ENCODE measurements at regions not wholly inside any gene's neighbourhood (a gene's known extent, or its start where the extent isn't known, plus 50 kb on each side); places are given as distances from the start of the nearest gene placed in this dataset.

- no peak for DNase-seq (ENCODE audit: low spot score)
Observed at GRCh38 chr18:39721712-39722111, 2156.1 kb upstream of the CELF4 start.

- DNase-seq (ENCODE audit: low spot score): no peak
Observed at GRCh38 chr18:39713961-39714360, 2148.4 kb upstream of the CELF4 start.

- DNase-seq (ENCODE audit: low spot score): no peak
Observed at GRCh38 chr18:39711701-39712100, 2146.1 kb upstream of the CELF4 start.

GRCh38 chr18:39705362-39705761, 2139.8 kb upstream of the CELF4 start:
- no peak for DNase-seq (ENCODE audit: low spot score)

GRCh38 chr18:39702888-39703287, 2137.3 kb upstream of the CELF4 start:
- DNase-seq (ENCODE audit: low spot score): no peak

GRCh38 chr18:39701839-39702238, 2136.2 kb upstream of the CELF4 start:
- DNase-seq (ENCODE audit: low spot score): no peak

- DNase-seq (ENCODE audit: low spot score): no peak
Observed at GRCh38 chr18:39701055-39701783, 2135.6 kb upstream of the CELF4 start.

GRCh38 chr18:39699340-39699964, 2133.9 kb upstream of the CELF4 start:
- no peak for DNase-seq (ENCODE audit: low spot score)

GRCh38 chr18:39698436-39698835, 2132.8 kb upstream of the CELF4 start:
- DNase-seq (ENCODE audit: low spot score): no peak

- no peak for DNase-seq (ENCODE audit: low spot score)
Observed at GRCh38 chr18:39693359-39693758, 2127.8 kb upstream of the CELF4 start.

- no peak for DNase-seq (ENCODE audit: low spot score)
Observed at GRCh38 chr18:39692367-39693015, 2126.9 kb upstream of the CELF4 start.

GRCh38 chr18:39685303-39685902, 2119.8 kb upstream of the CELF4 start:
- no peak for DNase-seq (ENCODE audit: low spot score)

GRCh38 chr18:39681061-39681460, 2115.5 kb upstream of the CELF4 start:
- no peak for DNase-seq (ENCODE audit: low spot score)

GRCh38 chr18:39675906-39676305, 2110.3 kb upstream of the CELF4 start:
- DNase-seq (ENCODE audit: low spot score): no peak

- no peak for DNase-seq (ENCODE audit: low spot score)
Observed at GRCh38 chr18:39675368-39675767, 2109.8 kb upstream of the CELF4 start.

GRCh38 chr18:39672171-39672570, 2106.6 kb upstream of the CELF4 start:
- no peak for DNase-seq (ENCODE audit: low spot score)

- DNase-seq (ENCODE audit: low spot score): no peak
Observed at GRCh38 chr18:39667905-39668304, 2102.3 kb upstream of the CELF4 start.

GRCh38 chr18:39666541-39666940, 2100.9 kb upstream of the CELF4 start:
- DNase-seq (ENCODE audit: low spot score): no peak

GRCh38 chr18:39661856-39662366, 2096.3 kb upstream of the CELF4 start:
- no peak for DNase-seq (ENCODE audit: low spot score)

GRCh38 chr18:39660141-39660540, 2094.5 kb upstream of the CELF4 start:
- no peak for DNase-seq (ENCODE audit: low spot score)

- DNase-seq (ENCODE audit: low spot score): no peak
Observed at GRCh38 chr18:39655341-39655740, 2089.7 kb upstream of the CELF4 start.

- no peak for DNase-seq (ENCODE audit: low spot score)
Observed at GRCh38 chr18:39653221-39653620, 2087.6 kb upstream of the CELF4 start.
